ENCODE measurements at regions not wholly inside any gene's neighbourhood (a gene's known extent, or its start where the extent isn't known, plus 50 kb on each side); places are given as distances from the start of the nearest gene placed in this dataset.

DNA sequence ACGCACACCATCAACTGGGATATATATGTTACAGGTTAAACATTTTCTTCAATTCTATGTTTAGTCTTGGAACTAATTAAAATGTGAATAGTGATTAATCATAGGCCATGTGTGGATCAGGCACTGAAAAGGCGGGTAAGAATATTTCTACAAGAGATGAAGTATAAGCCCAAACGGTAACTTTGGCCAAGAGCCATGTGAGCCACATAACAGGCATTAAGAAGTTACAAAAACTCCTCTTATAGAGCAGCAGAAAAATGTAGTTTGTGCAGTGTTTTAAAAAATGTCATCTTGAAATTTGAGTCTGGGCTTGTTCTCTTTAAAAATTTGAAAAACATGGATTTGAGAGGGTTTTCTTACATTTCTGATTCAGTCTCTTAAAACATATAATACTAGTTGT, 521.8 kb upstream of the DIPK2B start:
- in situ Hi-C loops (cut with MboI; ENCODE audit: low sequenced_read_pairs) = no loop called here

DNA sequence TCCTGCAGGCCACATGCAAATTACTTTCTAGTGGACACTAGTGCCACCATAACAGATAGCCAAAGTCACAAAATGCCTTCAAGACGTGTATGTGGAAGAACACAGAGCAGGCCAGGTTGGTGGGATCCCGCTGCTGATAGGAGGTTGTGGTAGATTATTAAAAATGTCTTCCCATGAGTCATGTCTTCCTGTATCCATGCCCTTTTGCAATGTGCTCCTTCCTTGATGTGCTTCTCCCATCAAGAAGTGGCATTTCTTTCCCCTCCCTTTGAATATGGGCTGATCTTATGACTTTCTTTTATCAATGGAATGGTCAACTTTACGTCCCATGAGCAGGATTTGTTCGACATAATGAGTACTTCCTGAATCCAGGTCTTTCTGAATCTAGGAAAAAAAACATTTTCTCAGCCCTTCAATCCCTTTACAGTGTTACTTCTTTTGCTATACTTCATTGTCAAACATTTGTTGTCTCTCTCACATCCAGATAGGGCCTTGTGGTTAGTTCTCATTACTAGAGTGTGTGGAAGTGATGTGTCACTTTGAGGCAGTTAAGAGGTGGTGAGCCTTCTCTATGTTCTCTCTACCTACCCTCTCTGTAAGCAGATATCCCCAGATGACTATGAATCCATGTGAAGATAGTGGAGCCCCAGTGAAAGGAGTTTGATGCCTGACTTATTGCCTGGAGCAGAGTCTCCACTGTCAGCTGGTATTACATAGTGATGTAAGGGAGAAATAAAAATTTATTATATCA, 519.2 kb upstream of the DIPK2B start:
- in situ Hi-C loops (cut with MboI; ENCODE audit: low sequenced_read_pairs) = no loop called here

DNA sequence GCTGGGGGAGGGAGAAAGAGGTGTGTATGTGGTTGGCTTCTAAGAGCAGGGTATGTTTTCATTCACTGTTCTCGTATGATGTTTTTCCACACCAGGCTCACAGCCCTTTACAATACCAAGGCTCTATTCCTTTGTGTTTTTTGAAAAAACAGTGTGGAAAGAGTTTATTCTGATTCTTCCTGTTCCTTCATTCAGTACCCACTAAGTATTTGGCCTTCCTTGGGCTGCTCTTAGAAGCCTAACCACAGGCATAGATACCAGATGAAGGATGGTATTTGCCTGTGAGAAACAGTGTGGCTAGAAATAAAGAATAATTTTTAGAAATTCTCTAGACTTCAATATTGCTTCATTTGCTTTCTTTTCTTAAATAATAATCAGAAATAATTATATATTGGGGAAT, 518.0 kb upstream of the DIPK2B start:
- in situ Hi-C loops (cut with MboI; ENCODE audit: low sequenced_read_pairs) = no loop called here

DNA sequence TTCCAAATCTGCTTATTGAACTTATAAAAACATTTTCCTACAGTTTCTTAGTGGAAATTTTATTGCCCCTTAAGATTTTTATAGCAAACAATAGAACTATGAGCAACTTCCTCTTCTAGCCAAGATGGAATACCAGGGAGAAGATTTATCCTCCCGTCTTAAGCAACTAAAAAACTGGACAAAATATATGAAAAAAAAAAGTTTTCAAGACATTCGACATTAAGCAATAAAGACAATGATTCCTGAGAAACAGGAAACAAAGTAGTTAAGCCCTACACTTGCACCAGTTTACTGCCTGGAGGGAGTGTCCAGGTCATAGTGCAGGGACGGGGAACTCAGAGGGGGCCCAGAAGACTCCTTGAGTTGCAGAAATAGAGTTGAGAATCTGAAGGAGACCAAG, 516.1 kb upstream of the DIPK2B start:
- in situ Hi-C loops (cut with MboI; ENCODE audit: low sequenced_read_pairs) = no loop called here

DNA sequence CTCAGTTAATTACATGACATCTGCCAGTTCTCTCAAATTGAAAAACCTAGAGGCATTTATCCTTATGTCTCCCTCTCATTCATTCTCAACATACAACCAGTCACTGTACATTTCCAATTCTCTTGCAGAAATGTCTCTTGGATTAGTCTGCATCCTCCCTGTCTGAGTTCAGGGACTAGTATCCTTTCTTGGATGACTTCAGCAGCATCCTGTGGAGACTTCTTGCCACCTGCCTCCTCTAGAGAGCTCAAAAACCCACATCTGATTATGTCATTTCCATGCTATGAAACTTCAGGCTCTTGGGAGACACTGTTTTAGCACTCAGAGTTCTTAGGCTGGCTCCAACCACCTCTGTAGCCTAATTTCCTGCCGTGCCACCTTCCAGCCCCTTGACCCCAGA, 515.1 kb upstream of the DIPK2B start:
- in situ Hi-C loops (cut with MboI; ENCODE audit: low sequenced_read_pairs) = no loop called here

DNA sequence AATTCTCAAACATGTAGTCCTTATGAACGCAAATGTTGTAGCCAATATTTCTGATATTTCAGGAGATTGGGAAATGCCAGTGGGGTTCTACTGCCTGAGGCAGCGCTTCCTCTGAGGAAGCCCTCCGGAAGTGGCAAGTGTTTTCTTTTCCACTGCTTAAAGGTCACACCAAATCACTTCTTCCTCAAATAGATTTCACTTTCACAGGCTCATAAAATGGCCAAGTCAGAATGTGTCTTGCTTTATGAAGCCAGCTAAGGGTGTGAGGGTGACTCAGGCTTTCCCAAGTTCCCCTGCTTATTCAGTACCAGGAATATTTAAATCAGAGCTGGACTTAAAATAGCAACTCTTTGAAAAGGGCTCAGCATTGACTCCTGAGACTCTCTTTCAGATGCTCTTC, 514.2 kb upstream of the DIPK2B start:
- in situ Hi-C loops (cut with MboI; ENCODE audit: low sequenced_read_pairs) = no loop called here

DNA sequence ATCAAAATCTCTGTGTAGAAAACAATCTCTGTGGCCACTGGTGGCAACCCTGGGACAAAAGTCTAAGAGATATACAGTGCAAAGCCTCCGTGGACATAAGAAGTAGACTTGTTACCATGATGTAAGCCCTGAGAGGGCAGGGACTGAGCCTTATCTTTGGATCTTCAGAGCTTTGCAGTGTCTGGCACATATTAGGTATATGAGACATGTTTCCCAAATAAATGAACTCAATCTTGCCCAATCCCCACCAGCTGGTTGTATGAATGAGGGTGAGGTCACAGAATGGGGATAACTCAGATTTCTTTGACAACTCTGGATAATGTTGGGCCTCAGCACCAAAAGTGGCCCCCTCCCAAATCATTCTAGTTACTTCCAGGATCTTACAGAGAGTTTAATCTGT, 511.4 kb upstream of the DIPK2B start:
- in situ Hi-C loops (cut with MboI; ENCODE audit: low sequenced_read_pairs) = no loop called here

DNA sequence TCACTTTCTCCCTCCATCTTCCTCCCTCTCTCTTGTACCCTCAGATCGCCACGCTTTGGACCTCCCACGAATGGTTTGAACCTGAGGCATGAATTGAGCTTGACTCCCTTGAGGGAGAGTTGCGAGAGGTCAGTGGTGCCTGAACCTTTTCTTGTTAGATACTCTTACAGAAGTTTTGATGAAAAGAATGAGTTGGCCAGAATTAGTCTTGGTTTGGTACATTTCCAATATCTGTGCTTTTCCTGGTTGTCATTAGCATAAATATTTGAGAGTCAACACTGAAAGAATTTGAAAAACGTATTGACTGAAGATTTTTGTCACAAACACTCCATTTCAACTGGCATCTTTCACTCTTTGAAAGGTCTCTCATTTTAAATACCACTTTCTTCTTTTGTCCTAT, 510.6 kb upstream of the DIPK2B start:
- in situ Hi-C loops (cut with MboI; ENCODE audit: low sequenced_read_pairs) = no loop called here

DNA sequence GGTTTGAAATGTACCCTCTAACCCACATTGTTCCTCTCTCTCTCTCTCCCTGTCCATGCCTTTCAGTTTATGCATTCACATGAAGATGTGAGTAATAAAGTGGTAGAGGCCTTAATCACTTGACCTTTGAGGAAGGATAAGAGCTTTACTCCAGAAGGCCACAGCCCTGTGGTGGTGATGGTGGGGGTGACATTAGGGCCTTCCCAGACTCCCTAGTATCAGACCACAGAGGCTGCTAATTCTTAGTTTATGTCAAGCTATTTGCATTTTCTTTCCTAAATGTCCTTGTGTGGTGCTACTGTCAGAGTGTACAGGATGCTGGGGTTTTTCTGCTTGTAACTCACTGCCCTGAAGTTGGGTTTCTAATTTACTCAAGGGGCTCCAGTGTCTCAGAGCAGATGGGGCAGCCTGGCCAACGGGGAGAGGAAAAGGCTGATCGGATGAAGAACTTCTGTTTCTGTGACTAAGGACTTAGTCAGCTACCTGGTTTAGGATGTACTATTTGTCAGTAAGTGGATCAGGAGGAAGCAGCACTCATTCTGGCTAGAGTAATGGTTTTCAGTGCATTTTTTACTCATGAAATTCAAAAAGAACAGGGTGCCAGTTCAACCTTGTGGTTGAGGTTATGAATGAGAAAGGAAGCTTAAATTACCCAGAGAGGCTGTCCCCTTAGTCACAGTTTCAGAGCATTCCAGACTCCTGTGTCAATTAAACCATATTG, 509.6 kb upstream of the DIPK2B start:
- in situ Hi-C loops (cut with MboI; ENCODE audit: low sequenced_read_pairs) = no loop called here

DNA sequence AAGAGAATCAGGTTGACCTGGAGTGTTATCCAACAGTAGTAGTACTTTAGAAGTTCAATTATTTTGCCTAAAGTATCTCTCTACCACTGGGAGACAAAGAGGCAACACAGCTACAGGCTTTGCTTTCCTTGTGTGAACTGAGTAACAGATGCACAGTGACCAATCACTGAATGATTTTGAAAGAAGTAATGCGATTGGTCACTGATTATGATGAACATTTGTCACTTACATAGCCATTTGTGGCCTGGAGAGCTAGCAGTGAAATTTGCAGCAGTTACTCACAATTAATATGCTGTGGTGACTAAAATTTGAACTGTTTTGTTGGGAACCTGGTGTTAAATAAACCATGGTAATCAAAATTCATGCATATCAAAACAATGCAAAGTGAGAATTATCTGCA, 508.7 kb upstream of the DIPK2B start:
- in situ Hi-C loops (cut with MboI; ENCODE audit: low sequenced_read_pairs) = no loop called here

DNA sequence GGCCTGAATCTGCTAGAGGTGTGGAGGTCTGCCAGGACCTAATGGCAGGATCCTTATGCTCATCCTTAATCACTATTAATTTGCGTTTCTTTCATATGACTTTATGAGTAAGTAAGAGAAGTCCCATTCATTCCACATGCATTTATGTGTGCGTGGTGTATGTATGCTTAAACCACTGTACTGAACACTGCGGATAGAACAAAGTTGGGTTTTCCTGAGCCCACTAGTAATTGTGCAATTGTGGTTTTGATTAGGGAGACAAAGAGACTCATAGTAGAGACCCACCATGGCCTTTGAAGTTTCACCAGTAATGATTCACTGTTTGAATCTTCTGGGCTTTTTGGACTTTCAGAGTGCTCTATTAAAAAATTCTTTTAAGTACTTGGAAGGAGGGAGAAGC, 498.5 kb upstream of the DIPK2B start:
- in situ Hi-C loops (cut with MboI; ENCODE audit: low sequenced_read_pairs) = no loop called here

DNA sequence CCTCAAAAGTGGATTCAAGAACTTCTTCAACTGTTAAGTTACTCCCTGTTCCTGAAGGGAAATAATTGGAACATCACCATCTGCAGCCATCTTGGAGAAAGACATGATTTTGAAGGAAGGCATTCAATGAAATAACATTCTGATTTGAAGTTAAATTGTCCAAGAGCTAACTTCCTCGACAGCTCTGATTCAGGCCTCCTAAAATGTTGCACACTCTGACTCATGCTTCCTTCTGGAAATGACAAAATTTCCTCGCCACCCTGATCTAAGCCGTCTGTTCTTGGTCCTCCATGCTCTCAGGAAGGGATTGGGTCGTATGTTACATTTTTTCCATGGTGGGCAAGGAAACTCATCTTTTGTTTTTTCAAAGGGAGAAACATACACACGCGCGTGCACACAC, 496.9 kb upstream of the DIPK2B start:
- in situ Hi-C loops (cut with MboI; ENCODE audit: low sequenced_read_pairs) = no loop called here

DNA sequence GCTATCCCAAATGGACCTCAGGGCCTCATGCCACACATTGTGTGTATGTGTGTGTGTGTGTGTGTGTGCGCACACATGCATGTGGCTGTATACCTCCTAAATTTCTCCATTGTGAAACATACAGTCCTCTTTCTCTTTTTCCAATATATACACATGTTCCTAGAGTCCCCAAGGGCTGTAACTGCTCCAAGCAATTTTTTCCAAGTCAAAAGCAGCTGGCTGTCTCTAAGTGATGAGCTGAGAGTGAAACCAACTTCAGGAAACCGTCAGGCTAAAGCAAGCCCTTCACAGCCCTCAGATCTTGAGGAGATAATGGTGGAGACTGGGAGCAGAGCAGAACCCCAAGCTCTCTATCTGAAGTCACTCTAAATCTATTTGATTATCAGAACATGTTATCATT, 496.1 kb upstream of the DIPK2B start:
- in situ Hi-C loops (cut with MboI; ENCODE audit: low sequenced_read_pairs) = no loop called here

DNA sequence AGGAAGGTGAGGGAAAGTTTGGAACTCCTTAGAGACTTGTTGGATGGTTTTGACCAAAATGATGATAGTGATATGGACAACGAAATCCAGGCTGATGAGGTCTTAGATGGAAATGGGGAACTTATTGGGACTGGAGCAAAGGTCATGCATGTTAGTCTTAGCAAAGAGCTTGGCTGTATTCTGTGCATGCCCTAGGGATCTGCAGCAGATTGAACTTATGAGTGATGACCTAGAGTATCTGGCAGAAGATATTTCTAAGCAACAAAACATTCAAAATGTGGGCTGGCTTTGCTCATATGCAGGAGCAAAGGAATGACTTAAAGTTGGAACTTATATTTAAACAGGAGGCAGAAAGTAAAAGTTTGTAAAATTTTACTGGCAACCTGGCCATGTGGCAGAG, 489.3 kb upstream of the DIPK2B start:
- in situ Hi-C loops (cut with MboI; ENCODE audit: low sequenced_read_pairs) = no loop called here

DNA sequence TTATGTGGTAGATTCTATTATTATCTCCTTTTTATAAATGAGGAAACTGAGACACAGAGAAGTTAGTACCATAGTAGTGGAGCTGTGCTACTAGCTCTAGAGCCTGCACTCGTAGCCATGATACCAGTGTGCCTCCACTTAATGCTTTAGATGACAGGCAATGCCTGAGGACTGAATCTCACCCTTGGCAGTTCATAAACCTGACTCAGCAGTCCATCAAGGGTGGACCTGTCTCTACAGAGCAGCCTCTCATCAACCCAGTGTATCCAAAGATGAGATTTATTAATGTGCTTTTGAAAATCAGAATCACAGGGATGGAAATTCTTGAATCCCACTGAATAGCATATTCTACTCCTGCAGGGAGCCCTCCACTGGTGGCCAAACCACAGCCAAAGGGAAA, 483.2 kb upstream of the DIPK2B start:
- in situ Hi-C loops (cut with MboI; ENCODE audit: low sequenced_read_pairs) = no loop called here

DNA sequence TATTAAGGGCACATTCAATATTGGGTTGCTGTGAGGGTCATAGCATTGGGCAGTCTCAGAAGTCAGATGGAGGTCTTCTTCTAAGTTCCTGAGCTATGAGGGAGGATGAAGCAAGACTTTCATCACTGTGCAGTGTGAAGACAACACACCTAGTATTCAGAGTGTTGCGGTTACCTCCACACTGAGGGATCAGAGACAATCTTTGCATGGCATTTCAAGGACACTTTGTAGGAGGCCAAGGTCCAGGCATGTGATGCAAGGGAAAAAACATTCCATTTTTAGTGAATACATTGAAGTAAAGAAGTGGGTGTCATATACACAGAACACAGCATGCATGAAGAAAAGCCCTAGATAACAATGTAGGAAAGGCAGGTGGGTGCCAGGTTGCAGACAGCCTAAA, 481.2 kb upstream of the DIPK2B start:
- in situ Hi-C loops (cut with MboI; ENCODE audit: low sequenced_read_pairs) = no loop called here

DNA sequence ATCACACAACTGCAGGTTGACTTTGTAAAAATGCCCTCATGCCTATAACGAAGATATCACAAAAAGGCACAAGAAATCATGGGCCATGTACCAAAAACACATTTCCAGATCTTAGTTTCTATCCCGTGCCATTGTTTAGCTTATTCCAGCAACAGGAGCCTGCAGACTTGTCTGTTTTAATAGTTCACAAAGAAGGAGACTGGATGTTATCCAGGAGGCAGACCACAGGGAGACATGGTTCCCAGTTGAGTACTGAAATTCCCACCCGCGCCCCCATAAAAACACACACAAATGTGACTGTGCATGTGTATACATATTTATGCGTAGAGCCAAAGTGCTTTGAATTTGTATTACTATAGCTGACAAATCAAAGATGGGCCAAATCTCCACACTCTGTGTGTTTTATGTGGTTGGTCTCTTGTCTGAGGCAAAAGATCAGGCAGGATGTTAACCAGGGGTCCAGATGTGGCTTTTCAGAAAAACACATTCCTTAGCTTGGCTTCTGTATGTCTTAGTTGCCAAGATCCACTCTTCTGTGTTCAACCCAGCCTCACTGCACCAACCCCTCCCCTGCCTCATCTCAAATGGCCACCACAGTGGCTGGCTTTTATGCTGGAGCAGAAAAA, 469.2 kb upstream of the DIPK2B start:
- in situ Hi-C loops (cut with MboI; ENCODE audit: low sequenced_read_pairs) = no loop called here

DNA sequence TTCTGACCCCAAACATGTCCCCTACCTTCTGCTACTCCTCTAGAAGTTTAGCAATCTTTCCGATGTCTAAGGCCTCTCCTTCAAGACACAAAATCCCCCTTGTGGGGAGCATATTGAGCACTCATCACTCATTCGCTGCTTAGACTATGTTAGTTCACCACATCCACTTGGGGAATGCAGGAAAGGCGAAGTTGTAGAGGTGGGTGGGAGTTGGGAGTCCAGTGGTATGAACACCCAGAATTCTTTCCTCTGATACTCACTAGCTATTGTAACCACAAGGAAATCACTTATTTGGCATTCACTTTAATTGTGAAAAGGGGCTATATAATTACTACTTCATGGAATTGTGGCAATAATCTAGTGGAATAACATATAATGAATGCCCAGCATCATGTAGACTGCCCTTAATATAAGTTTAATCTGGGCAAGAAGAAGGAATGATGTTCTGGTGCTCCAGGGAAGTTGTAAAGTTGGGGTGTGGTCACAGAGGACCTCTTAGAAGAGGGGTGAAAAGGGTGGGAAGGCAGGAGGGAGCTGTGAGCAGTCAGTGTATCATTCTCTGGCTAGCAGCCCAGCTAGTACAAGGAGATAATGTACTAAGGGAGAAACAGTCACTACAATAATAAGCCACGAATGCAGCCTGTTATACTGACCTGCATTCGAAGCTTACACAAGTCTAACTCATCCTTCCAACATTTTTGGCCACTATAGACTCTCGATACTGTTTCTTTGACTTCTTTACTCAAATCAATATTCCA, 468.2 kb upstream of the DIPK2B start:
- in situ Hi-C loops (cut with MboI; ENCODE audit: low sequenced_read_pairs) = no loop called here

DNA sequence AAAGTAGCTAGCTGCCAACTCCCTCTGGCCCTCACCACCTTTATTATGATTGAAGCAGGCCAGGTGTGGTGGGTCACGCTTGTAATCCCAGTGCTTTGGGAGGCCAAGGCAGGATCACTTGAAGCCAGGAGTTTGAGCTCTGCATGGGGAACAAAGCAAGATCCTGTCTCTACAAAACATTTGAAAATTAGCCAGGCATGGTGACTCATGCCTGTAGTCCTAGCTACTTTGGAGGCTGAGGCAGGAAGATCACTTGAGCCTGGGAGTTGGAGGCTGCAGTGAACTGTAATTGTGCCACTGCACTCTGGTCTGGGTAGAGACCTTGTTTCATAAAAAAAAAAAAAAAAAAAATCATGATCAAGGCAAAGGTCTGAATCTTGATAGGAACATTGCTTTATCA, 467.0 kb upstream of the DIPK2B start:
- in situ Hi-C loops (cut with MboI; ENCODE audit: low sequenced_read_pairs) = no loop called here

DNA sequence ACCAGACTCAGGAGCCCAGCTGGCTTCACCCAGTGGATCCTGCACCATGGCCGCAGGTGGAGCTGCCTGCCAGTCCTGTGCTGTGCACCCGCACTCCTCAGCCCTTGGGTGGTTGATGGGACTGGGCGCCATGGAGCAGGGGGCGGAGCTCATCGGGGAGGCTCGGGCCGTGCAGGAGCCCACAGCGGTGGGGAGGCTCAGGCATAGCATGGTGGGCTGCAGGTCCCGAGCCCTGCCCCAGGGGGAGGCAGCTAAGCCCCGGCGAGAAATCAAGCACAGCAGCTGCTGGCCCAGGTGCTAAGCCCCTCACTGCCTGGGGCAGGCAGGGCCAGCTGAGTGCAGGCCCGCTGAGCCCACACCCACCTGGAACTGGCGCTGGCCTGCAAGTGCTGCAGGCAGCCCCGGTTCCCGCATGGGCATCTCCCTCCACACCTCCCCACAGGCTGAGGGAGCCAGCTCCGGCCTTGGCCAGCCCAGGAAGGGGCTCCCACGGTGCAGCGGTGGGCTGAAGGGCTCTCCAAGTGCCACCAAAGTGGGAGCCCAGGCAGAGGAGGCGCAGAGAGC, 464.1 kb upstream of the DIPK2B start:
- in situ Hi-C loops (cut with MboI; ENCODE audit: low sequenced_read_pairs) = no loop called here

DNA sequence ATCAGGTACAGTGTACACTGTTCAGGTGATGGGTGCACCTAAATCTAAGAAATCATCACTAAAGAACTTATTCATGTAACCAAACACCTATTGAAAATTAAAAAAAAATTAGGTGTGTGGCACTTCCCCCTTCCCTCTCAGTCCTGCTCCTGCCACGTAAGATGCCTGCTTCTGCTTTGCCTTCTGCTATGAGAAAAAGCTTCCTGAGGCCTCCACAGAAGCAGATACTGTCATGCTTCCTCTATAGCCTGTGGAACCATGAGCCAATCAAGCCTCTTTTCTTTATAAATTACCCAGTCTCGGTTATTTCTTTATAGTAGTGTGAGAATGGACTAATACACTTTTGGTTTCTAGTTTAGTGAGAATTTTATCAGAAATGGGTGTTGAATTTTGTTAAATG, 459.8 kb upstream of the DIPK2B start:
- in situ Hi-C loops (cut with MboI; ENCODE audit: low sequenced_read_pairs) = no loop called here

All from HL-60/S4 (cell line).